GM04503 (cell line): ENCODE measurements at regions not wholly inside any gene's neighbourhood (a gene's known extent, or its start where the extent isn't known, plus 50 kb on each side); places are given as distances from the start of the nearest gene placed in this dataset.

Source experiments
- DNase-seq: peaks from one replicate; pipeline ENCODE4 v3.0.0-alpha.2; 2012; ENCODE audit warnings: low read depth

DNA sequence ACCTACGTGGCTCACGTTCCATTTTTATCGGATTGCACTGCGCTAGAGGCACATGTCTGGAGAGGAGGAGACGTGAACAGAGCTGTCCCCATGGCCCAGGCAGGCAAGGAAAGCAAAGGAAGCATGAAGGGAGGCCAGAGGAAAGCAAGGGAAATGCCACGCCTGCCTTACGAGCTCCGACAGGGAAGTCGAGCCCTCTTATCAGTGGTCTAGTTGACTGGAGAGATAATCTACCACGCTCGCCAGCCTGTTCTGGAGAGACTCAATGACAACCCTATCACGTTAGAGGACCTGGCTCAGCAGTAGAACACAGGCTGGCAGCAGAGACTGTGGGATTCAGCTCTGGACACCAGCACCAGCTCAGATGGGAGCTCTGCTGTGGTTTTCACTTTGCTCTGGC is 202.6 kb upstream of the ID2 start:
- DNase-seq: no peak

DNA sequence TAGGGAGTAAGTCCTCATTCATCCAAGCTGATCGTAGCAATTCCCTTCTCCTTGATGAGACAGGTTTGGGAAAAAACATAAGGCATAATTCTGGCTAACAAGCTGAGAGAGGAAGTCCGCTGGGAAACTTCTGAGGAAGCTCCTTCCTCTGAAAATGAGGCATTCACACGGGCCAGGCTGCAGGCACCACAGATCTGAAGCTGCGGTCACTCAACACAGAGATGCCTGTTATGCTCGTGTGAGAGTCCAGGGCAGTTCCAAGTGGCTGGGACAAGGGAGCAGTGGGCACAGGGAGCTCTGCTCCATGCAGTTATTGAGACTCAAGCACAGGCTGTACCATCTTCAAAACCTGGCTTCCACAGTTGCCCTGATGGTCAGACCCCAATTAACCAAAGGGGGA is 200.9 kb upstream of the ID2 start:
- DNase-seq: no peak

DNA sequence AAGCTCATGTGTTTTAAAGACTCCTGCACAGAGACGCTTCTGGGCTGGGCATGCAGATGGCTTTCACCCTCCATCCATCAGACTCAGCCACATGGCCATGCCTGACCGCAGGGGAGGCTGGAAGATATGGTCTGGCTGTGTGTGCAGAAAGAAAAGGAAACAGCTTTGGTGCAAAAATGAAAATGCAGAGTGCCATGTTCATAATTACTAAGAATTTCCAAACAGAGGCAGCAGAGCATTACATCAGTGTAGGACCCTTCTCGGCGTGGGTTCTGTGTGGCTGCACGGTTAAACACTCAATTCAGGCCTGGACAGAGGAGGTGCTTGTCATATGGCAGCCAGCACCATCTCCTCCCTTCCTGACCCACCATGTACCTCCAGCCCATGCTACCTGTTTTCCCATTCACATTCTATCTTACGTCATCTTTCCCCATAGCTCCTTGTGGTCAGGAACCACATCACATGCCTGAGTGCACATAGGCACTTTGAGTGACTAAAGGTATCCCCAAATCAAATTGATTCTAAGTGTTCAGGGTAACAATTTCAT is 200.3 kb upstream of the ID2 start:
- no peak for DNase-seq

DNA sequence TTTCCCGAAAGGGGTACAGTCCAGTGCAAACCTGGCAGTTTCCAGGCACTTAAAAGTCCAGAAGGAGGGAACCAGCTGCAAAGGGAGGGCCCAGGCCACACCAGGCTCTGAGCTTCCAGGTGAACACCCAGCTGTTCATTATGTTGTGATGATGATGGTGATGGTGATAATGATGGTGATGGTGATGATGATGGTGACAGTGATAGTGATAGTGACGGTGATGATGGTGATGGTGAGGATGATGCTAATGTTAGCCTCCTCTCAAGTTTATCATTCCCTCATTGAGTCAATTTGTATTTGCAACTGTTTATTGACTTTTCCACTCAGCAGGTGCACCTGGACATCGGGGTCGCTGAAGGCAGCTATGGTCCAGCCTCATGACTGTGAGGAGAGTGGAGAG is 199.4 kb upstream of the ID2 start:
- DNase-seq: no peak

DNA sequence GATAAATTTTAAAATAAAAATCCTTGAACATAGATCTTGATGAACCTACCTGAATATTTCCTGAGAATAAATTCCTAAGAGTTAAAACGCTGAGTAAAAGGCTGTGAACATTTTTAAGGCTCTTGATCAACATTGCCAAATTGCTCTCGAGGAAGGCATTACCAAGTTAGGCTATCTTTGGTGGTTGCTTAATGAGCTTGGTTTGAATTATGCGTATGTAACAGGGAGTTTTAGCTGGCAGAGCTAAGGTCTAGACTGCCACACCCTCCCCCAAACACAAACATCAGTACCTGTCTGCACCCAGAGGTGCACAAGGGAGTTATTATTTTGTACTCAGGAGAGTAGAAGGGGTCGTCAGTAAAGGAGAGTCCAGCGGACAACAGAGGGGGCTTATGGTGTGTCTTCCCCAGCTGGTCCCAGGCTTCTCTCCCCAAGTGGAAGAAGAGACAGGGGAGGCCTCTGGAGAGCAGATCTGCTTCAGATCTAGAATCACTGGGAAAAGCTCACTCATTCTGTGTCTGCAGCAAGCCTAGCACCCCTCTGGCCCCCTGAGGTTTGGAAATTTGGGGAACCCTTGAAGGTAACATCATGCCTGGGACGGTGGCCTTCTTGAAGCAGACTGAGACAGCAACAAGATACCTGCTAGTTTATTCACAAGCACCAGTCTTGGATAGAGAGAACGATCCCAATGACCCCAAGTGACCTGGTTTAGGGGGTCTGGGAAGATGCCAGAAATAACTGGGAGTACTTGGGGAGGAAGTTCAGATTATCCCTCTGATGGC is 197.2 kb upstream of the ID2 start:
- DNase-seq: no peak

DNA sequence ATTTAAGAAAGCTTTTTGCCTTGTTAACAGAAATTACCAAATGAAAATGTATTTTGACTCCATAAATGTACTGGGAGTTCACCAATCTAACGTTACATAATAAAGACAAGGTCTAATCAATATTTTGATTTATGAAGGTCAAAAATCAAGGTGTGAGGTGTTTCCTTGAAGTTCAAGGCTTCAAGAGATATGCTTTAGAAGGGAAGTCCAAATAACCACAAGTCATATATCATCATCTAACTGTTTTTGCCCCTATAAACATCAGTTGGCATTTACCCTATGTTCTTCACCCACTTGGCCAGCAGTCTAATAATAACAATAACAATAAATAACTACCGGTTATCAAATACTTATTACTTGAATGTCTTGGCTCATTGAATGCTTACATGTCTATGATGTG is 196.1 kb upstream of the ID2 start:
- no peak for DNase-seq

DNA sequence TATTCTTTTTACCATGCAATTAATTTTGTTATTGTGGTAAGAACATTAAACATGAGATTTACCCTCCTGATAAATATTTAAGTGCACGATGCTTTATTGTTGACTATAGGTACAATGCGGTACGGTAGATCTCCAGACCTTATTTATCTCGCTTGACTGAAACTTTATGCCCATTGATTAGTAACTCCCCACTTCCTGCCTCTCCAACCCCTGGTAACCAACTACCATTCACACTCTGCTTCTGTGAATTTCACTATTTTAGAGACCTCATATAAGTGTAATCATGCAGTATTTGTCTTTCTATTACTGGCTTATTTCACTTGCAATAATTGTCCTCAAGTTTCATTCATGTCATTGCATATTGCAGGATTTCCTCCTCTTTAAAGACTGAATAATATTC is 195.7 kb upstream of the ID2 start:
- DNase-seq: no peak

DNA sequence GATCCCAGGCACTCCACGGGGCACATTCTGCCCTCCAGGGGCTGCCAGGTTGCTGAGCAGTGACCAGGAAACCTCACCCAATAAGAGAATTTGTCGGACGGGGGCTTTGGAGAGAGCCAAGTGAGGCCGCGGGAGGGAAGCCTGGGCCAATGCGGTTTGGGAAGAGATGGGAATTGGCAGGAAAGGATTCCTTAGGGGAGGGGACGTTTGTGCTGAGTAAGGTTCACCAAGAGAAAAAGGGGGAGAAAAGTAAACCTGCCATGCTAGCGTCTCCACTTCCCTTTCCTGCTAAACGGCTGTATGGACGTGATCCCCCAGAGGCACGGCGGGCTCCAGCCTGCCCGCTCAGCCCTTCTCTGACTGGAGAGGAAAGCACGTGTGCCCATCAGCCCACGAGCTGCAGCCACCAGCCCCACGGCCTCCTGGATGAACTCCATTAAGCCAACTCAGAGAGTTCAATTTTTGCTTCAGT is 194.4 kb upstream of the ID2 start:
- no peak for DNase-seq

DNA sequence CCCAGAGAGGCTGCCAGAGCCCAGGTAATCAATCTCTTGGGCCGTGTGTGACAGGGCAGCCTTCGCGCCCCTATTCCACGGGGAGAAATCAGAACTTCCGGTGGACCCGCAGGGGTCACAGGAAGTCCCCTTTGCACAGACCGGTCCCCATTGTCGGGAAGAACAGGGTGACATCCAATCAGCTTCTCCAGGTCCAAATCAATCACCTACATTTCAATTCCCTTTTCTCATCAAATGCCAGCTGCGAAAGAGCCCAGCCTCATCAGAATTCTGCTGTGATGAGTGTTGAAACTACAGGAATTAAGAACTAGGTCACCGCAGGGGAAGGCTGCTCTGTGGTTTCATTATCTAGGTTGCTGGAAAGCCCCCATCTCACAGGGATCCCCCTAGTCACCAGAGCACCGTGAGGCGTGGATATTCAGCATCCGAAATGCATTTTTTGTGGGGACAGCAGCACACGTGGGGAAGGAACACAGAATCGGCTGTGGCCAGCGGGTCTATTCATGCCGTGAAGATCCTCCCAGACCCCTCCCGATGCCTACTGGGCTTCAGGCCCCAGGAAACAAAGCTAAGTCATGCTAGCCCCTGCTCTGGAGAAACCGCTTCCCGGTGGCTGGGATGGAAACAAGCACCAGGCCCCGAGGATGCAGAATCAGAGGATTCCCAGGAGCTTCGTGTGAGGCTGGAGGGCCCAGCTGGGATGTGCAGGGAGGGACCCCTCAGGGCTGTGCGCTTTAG is 193.7 kb upstream of the ID2 start:
- no peak for DNase-seq

DNA sequence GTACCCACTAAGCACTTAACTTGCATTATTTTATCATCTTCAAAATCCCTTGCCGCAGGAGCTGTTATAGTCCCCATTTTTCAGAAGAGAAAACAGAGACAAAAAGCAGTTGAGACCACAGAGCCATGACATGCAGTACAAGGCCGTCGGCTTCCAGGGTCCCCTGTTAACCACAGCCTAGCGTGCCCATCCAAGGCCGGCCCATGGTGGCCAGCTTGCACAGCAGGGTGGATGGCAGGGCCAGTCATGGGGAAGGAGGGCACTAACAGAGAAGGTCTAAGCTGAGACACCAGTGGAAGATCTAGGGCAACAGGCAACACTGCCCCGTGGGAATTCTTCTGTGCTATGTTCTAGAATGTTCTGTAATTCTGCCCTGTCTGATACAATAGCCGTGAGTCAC is 192.6 kb upstream of the ID2 start:
- no peak for DNase-seq

DNA sequence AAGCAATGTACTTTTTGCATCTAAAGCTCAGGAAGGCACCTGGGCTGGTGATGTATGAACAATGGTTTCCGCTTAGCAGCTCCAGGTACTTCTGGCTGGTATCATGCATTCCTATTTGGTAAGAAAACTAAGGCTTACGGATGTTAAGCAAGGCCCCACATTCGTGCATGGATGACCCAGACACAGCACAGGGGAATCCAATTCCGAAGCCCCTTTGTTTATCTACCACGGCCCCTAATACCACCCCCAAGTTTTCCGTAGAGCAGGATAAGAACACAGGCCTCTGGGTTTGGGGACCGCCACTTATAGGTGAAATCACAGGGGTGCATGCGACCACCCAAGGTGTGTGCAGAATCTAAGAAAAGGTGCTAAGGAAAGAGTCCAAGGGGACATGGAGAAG is 192.1 kb upstream of the ID2 start:
- DNase-seq: no peak

DNA sequence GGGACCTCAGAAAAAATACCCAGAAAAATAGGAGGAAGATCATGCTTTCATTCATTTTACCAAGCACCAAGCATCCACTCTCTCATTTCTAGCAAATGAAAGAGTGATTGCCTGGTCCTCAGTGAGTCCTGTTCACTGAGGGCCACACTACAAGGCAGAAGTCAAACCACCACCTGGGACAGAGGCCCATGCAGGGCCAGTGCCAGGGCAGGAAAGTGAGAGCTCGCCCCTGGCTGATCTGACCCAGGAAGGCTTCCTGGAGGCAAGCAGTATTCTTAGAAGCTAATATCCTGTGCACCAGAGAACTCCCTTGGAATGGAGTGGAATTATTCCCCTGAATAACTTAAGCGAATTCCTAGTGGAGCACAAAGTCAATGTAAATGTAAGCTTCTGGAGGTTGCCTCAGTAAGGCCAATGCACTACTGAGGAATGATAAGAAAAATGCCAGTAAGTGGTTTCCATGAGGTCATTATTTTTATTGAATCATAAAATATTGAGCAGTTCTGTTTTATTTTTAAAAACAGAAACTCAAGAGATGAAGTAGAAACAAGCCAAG is 191.6 kb upstream of the ID2 start:
- no peak for DNase-seq

DNA sequence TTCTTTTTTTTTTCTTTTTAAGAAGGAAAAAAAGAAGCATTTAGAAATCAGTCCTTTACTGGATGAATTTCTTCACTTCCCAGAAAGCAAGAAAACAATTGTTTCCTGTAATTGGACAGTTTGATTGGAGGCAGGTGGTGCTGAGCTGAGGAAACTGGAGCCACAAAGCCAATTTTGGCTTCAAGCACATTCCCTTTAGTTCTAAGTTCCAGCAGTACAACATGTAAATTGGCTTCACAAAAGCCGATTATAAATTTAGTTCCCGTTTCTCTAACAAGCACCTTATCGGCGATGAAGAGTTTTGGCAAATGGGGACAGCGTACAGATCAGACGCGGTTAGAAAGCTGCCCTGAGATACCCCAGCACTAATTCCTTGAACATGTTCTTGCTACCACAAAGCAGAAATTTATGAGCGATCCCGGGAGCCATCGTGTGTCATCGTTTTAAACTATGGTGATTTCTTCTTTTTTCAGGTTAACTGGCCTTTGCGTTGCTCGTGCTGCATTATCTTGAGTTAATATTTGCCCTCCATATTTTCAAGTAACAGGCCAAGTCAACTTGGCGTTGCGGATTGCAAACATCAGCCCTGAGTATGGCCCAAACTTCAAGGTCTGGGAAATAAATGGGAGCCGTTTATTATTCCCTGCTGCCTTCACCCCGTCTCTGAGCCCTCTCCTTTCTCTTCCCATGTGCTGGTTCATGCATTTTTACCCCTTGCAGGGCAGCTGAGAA is 190.4 kb upstream of the ID2 start:
- DNase-seq: no peak

DNA sequence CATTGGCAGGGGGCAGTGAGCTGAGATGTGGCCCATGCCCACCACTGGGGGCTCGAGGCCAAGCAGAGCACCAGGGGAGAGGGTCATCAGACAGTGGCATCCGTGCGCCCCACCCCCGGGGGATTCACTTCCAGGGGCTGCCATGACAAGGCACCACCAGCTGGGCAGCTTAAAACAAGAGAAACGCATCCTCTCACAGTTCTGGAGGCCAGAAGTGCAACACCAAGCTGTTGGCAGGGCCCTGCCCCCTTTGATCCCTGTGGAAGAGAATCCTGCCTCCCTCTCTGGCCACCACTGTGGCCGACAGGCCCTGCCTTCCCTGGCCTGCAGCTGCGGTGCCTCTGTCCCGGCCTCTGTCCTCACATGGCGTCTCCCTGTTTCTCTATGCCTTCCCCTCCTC is 187.7 kb upstream of the ID2 start:
- DNase-seq: no peak

DNA sequence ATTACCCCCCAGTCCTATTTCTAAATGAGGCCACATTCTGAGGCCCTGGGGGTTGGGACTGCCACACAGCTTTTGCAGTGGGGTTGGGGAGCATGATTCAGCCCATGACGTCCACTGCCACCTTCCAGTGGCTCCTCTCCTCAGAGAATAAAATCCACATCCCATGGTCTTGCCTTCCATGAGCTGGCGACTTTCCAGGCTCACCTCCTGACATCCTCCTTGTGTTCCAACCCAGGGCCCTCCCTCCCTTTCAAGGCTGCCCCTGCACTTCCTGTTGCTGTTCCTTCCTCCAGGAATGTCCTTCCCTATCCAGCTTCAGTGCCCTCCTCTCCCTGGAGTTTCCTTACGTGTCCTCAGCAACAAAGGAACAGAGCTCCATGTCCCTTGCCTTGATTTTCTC is 187.3 kb upstream of the ID2 start:
- no peak for DNase-seq

DNA sequence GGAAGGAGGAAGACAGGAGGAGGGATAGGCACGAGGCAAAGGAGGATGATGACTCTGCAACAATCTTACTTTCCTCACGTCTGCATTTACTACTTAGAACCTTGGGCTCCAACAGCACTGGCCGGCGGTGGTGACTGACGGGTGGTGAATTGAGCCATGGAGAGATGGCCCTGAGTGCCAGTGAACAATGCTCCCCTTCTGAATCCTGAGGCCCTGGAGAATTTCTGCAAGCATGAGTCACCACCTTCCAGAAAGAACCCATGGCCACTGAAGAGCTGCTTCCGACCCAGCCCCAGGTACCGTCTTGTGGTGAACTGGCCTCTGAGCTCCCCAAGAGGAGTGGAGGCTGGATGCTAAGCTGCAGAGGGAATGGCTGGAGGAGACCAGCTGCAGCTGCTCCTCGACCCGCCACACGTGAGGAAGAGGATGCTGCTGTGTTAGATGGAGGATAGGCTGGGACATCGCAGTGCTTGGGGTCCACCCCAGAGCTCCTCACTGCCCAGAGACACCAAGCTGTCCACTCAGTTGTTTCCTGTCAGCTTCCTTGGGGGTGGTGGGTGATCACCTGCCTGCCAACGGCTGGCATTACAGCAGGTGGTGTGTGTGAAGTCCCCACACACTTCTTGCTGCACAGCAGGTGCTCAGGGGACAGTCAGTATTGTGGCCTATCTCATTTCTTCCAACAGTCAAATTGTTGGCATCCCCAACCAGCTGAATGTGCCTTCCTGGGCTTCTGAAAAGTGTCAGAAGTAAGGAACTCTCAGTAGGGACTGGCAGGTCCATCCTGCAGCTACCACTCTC is 186.5 kb upstream of the ID2 start:
- no peak for DNase-seq

DNA sequence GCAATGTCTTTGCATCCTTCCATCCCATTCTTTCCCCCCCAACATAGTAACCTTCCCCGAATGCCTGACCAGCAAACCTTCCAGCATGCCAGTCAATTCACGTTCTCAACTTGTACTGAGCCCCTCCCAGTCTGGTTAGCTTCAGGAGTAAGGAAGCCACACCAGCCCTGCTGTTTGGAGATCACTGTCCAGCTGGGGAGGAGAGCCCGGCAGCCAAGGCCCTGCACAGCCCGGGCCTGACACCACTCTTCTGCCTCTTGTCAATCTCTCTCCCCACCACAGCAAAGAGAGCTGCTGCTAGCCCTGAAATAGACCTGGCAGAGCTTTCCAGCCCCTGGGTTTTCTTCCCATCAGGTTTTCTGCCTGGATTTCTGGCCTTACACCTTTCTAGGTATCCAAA is 185.8 kb upstream of the ID2 start:
- DNase-seq: no peak

DNA sequence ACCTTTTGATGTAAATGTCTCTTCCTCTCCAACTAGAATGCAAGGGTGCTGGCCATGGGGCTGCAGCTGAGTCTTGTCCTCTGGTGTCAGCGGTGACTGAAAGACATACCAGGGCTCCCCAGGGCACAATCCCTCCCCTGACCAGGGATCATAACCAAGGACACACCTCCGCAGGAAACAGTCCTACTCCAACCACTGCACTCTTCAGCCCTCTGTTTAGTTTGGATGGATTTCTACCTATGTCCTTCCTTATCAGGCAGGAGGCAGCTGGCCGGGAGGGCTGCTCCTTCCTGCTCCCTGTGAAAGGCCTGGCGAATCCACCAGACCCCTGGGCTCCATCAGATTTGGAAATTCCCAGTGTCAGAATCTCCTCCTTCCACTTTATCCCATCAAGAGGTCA is 185.2 kb upstream of the ID2 start:
- no peak for DNase-seq

DNA sequence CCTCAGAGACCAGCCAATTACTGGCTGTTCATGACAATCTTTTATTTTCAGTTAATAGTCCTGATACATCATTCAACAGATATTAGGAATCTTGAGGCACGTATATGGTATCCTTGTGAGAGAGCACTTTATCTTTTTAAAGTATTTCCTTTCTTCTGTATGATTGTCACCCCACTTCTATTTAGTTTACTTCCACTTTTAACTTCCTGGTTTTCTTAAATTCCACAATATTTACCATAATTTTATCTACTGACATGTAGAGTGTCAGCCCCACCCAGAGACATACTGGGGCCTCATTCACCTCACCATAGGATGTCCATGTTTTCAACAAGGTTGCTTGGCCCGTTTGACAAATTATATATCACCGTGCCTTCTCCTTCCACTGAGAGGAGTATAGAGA is 182.9 kb upstream of the ID2 start:
- no peak for DNase-seq

DNA sequence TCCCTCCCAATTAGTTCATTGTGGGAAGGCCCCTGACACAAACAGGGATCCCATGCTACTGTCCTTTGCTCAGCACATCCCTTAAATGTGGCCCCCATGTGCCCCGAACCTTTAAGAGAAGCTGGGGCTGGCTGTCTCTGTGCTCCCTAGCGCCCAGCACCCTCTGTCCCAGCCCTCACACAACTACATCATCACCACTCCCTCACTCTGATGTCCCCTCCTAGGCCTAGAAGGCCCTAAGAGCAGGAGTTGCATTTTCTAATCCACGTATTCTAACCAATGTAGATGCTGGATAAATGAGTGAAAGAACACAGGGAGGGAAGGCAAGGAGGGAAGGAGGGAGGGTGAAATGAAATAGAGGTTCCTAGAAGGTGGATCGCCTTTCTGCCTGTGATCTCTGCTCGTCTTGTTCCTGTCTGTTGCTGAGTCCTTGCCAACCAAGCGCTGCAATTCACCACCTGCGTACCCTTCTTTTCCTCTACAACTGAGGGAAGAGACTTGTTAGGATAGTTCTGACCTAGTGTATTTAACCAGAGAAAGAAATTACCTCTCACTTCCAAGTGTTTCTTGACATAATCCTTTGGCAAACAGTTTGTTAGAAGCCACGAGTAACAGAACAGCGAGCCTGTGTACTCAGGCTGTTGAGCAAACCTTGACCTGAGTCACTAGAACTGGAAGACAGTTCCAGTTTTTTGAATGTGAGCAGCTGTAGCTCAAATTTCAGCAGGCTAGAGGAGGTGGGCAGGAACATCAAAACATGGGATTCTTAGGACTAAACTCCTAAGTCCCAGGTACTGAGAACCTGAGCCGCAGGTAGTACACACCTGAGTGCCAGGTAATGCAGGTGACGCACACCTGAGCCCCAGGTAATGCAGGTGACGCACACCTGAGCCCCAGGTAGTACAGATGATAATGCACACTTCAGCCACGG is 181.5 kb upstream of the ID2 start:
- DNase-seq: no peak
